Astrocyte of the cerebellum (primary cell): ENCODE measurements at regions not wholly inside any gene's neighbourhood (a gene's known extent, or its start where the extent isn't known, plus 50 kb on each side); places are given as distances from the start of the nearest gene placed in this dataset.

Experiments
- DNase-seq: peaks from one replicate; pipeline ENCODE4 v3.0.0-alpha.2; 2011; ENCODE audit warnings: low read depth
- H3K4me3 ChIP-seq: 2 replicates; pipeline ENCODE4 v1.5.1; 2011; ENCODE audit warnings: mild to moderate bottlenecking, low read depth, low read length, moderate library complexity
- CTCF ChIP-seq: IDR thresholded peaks from 2 replicates; pipeline ENCODE4 v1.5.1; 2012; ENCODE audit warnings: low read length, low read depth, moderate library complexity, mild to moderate bottlenecking; ENCODE audit errors: missing control alignments
- in situ Hi-C: cut with HindIII; loops from 2 replicates; pipeline ENCODE4 v1.10.0; 2017; ENCODE audit warnings: low sequenced_read_pairs

GRCh38 chr2:10983711-10984110 is 72.0 kb downstream of the KCNF1 start:
- in situ Hi-C loops = no loop called here
- H3K4me3 ChIP-seq = no peak overlapping the region
- DNase-seq = no peak
- no peak for TF ChIP-seq CTCF

- in situ Hi-C loops = no loop called here
- TF ChIP-seq CTCF = no peak
- DNase-seq = no peak
- H3K4me3 ChIP-seq = no peak overlapping the region
These were observed 72.8 kb downstream of the KCNF1 start for GRCh38 chr2:10984418-10985135.

- DNase-seq = no peak
- H3K4me3 ChIP-seq = no peak overlapping the region
- no peak for TF ChIP-seq CTCF
- in situ Hi-C loops = no loop called here
These were observed 73.5 kb downstream of the KCNF1 start for GRCh38 chr2:10985260-10985659.

GRCh38 chr2:10985901-10986535 is 74.3 kb downstream of the KCNF1 start:
- no peak for TF ChIP-seq CTCF
- H3K4me3 ChIP-seq = no peak overlapping the region
- in situ Hi-C loops = no loop called here
- no peak for DNase-seq

GRCh38 chr2:10987439-10987838 is 75.7 kb downstream of the KCNF1 start:
- no peak for TF ChIP-seq CTCF
- DNase-seq = no peak
- in situ Hi-C loops = no loop called here
- H3K4me3 ChIP-seq = no peak overlapping the region

GRCh38 chr2:10987861-10988260 is 76.1 kb downstream of the KCNF1 start:
- TF ChIP-seq CTCF = no peak
- no peak overlapping the region for H3K4me3 ChIP-seq
- DNase-seq = no peak
- in situ Hi-C loops = no loop called here
